ENCODE measurements at regions not wholly inside any gene's neighbourhood (a gene's known extent, or its start where the extent isn't known, plus 50 kb on each side); places are given as distances from the start of the nearest gene placed in this dataset.

DNA sequence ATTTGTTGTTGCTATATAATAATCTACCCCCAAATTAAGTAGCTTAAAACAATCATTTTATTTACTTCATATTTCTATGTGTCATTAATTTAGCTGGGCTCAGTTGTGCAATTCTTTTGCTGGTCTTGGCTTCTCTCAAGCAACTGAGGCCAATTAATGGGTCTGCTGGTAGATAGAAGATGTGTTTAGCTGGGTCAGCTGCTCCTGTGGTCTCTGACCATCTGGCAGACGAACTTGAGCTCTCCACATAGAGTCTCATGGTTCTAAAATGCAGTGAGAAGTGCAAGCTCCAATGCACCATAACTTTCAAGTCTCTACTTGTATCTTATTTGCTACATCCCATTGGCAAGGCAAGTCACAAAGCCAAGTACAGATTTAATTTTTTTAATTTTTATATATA is 515.6 kb downstream of the ZIC1 start:
- DNase-seq (ENCODE audit: low read depth): no peak
- TF ChIP-seq, protein P1, sequence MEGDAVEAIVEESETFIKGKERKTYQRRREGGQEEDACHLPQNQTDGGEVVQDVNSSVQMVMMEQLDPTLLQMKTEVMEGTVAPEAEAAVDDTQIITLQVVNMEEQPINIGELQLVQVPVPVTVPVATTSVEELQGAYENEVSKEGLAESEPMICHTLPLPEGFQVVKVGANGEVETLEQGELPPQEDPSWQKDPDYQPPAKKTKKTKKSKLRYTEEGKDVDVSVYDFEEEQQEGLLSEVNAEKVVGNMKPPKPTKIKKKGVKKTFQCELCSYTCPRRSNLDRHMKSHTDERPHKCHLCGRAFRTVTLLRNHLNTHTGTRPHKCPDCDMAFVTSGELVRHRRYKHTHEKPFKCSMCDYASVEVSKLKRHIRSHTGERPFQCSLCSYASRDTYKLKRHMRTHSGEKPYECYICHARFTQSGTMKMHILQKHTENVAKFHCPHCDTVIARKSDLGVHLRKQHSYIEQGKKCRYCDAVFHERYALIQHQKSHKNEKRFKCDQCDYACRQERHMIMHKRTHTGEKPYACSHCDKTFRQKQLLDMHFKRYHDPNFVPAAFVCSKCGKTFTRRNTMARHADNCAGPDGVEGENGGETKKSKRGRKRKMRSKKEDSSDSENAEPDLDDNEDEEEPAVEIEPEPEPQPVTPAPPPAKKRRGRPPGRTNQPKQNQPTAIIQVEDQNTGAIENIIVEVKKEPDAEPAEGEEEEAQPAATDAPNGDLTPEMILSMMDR (IDR thresholded peaks at IDR 0.05; ENCODE audit: insufficient read depth, low read depth, low read length, missing control alignments): no peak
- no peak overlapping the region for H3K4me3 ChIP-seq (ENCODE audit: low read depth, low read length)

DNA sequence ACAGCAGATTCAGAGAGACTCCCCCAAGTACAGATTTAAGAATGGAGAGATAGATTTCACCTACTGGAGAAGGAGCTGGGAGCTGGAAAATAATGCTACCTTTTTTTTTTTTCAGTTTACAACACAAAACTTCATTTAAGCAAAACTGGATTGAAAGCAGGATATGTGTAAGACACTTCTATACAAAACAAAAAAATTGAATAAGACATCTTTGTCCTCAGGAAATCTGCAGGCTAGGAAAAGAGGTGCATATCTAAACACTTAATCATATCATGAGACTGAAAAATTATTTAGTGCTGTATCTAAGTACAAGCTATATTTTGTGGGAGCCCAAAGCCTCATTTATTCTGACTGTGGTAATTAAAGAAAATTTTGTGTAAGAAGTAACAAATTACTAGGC is 516.1 kb downstream of the ZIC1 start:
- no peak for DNase-seq (ENCODE audit: low read depth)
- TF ChIP-seq, protein P1 (IDR thresholded peaks at IDR 0.05; ENCODE audit: insufficient read depth, low read depth, low read length, missing control alignments): no peak
- H3K4me3 ChIP-seq (ENCODE audit: low read depth, low read length): no peak overlapping the region

DNA sequence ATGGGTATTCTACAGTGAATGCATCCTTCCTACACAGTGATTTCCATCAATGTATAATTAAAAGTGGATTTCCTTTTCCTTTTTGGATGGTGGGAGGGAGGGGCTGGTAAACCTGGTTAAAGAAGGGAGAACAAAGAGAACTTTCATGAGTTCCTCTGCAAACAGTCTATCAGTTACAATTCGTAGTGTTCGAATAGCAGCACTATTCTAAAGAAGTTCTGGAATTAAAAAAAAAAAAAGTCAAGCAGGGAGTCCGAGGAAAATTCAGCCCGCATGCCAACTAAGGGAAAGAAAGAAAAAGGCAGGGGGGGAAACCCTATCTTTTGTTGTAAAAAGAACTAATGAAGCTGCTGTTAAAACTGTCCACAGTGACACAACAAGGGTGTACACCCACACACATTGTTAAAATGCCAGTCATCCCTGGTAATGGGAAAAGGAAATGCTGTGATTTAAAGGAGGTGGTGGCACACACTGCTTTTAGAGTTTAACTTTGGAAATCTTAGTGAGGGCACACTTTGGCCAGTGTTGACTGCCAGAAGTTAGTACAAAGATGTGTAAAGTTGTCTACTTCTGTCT is 521.2 kb downstream of the ZIC1 start:
- TF ChIP-seq, protein P1 (IDR thresholded peaks at IDR 0.05; ENCODE audit: insufficient read depth, low read depth, low read length, missing control alignments): no peak
- no peak for DNase-seq (ENCODE audit: low read depth)
- no peak overlapping the region for H3K4me3 ChIP-seq (ENCODE audit: low read depth, low read length)

DNA sequence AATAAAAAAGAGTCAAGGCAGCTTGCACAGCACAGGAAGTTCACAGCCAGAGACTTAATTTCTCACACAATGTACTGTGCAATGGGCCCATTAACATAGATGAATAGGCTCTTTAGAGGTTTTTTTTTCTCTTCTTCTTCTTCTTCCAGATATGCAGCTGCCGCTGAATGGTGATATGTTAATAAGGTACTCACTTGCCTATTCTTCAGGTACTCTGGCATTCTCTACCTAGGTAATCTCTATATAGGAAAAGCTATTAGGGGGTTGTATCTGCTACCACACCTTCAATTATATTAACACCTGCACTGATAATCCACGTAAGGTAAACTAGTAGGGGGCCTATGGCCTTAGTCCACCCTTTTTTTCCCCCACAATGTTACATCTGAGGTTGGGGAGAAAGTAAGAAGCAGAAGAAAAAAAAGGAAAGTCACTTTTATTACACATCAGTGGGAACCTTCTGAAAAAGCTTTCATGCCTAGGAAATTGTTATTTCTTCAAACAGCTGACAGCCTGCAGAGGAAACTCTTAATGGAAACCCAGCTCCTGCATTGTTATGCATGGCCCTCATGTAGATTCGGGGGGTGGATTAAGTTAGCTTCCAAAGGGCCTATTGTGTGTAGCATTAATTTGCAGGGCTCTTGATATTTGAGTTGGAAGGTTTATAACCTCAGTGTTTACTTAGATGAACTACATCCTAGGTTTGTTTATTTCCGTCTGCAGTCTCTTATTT is 525.5 kb downstream of the ZIC1 start:
- TF ChIP-seq, protein P1 (IDR thresholded peaks at IDR 0.05; ENCODE audit: insufficient read depth, low read depth, low read length, missing control alignments): no peak
- no peak overlapping the region for H3K4me3 ChIP-seq (ENCODE audit: low read depth, low read length)
- no peak for DNase-seq (ENCODE audit: low read depth)

DNA sequence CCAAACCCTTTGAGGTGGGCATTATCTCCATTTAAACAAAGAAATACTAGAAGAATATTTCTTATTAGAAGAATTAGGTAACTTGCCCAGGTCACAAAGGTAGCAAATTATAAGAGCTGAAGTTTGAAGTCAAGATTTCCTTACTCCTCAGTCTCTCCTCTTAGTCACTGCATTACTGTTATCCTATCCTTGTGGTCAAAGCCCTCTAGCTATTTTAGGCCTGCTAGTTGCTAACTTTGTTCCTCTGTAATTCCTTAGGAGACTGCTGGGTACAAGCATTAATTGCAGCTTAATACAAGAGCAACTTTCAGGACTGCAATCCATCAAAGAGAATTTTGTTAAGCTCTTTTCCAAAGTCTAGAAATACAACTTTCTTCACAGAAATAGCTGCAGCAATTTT is 528.2 kb downstream of the ZIC1 start:
- TF ChIP-seq, protein P1 (IDR thresholded peaks at IDR 0.05; ENCODE audit: insufficient read depth, low read depth, low read length, missing control alignments): no peak
- H3K4me3 ChIP-seq (ENCODE audit: low read depth, low read length): no peak overlapping the region
- no peak for DNase-seq (ENCODE audit: low read depth)

DNA sequence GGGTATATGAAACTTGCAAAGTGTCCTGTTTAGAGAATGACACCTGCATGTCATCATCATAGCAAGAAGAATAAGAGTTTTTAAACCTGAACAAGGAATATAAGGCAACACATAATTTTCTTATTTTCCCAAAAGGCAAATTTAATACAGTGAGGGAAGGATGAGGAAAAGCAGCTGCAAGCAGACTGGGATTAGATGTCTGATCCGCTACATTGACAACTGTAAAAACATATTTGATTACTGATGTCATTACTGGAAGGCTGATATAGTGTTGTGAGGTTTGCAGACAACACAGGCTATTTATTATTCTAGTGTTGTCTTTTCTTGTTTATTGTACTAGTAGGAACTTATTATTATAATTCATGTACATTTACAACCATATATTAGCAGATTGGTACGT is 528.7 kb downstream of the ZIC1 start:
- TF ChIP-seq, protein P1 (IDR thresholded peaks at IDR 0.05; ENCODE audit: insufficient read depth, low read depth, low read length, missing control alignments): no peak
- DNase-seq (ENCODE audit: low read depth): no peak
- H3K4me3 ChIP-seq (ENCODE audit: low read depth, low read length): no peak overlapping the region

DNA sequence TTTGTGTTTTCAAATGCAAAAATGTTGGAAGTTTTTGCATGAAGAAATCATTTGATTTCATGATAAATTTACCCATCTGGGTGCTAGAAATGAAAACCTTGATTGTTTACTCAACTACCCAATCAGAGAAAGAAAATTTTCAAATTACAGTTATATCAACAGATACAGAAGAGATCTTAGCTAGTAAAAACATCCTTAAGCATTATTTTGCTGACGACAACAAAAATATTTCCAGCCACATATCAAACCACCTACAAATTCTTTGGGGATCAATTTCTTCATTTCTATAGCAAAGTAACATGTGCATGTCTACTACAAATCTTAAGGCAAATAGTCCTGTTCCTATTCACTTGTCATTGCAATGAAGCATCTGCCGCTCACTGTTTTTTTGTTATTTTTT is 530.3 kb downstream of the ZIC1 start:
- TF ChIP-seq, protein P1 (IDR thresholded peaks at IDR 0.05; ENCODE audit: insufficient read depth, low read depth, low read length, missing control alignments): no peak
- no peak overlapping the region for H3K4me3 ChIP-seq (ENCODE audit: low read depth, low read length)
- no peak for DNase-seq (ENCODE audit: low read depth)

Data from GM12865 (cell line).